NCI-H2029 treated with DMSO at 0.1 percent for 48 hours (cell line): ENCODE measurements at regions not wholly inside any gene's neighbourhood (a gene's known extent, or its start where the extent isn't known, plus 50 kb on each side); places are given as distances from the start of the nearest gene placed in this dataset.

Source experiments
- DNase-seq: peaks from one replicate; lab custom pipeline; 2025; lab: John Stamatoyannopoulos, UW

GRCh38 chr7:96638669-96639068 lies 71.0 kb downstream of the SEM1 start:
- DNase-seq = peak; percentile 17

DNA sequence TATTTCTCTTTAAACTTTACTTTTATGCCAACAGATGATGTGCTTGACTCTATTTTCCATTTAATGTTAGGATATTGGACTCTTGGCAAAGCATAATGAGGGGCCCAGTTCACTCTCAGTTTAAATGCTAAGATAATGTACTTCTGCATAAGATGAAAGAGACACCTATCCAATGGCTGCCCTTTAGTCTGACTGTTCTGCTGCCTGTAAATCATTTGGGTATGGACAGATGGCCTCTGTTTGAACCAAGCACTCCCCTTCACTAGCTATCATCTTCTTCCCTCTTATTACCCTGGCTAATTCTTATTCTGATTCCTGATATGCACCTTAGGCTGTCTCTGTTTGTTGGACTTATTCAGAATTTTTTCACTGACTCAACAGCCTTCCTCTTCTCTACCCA lies 72.1 kb downstream of the SEM1 start:
- DNase-seq = no peak

DNA sequence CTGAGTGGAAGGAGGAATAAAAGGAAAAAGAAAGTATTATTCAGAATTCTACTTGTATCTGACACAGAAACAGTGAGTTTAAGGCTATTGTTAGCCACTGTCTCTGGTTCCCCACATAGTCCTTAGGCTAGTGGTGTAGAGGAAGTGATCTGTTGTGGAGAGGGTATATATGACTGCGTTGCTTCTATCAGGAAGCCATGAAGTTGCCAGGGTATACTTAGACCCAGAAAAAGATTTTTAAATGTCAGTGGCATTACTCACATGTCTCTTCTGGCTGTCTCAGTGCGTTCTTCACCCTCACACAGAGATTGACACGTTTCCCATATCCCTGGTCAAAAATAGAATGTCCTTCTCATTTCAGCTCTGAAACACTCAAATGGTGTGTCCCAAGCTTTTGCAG lies 72.7 kb downstream of the SEM1 start:
- no peak for DNase-seq

DNA sequence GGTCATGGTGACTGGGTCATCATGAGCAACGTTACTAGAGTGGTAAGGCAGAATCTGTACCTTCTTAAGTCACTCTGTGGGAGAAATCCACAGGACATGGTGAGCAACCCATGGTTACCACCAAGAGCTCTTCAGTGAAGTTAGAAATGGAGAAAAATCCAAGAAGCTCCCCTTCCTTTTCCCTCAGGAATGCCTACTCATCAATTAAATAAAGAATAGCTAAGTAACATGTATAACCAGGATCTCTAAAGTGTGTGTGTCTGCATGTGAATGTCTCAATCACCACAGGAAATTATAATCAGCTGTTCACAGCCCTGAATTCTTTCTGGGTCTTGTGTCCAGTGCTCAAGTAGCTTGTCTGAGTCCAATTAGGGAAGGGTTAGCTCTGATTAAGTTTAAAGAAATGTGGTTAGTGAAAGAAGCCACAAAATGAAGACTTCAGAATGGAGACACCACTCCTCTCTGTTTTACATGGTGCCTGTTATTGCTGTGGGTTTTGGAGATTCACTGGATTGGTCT lies 73.2 kb downstream of the SEM1 start:
- DNase-seq = no peak

DNA sequence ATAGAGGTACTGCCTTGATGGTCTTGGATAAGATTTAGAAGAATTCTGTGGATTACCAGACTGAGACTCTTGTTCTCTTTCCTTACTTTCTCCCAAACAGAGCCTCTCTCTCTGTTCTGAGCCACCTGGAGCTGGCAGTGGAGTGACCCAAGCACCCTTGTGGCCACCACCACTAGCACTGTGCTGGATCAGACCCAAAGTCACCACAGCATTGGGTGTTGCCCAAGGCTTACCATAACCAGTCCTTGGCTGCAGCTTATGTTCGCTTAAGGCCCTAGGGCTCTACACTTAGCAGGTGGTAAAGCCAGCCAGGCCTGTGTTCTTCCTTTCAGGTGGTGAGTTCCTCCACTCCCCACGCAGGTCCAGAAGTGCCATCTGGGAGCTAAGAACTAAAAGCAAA lies 79.8 kb downstream of the SEM1 start:
- DNase-seq = peak; percentile 42

GRCh38 chr7:96624954-96625353 lies 84.7 kb downstream of the SEM1 start:
- no peak for DNase-seq

GRCh38 chr7:96621932-96622331 lies 87.7 kb downstream of the SEM1 start:
- DNase-seq = no peak

GRCh38 chr7:96614154-96614867 lies 95.3 kb downstream of the SEM1 start:
- no peak for DNase-seq

GRCh38 chr7:96612034-96612433 lies 97.6 kb downstream of the SEM1 start:
- DNase-seq = no peak

- DNase-seq = no peak
These were observed 104.5 kb downstream of the SEM1 start for GRCh38 chr7:96605045-96605716.

GRCh38 chr7:96599288-96599936 lies 110.2 kb downstream of the SEM1 start:
- DNase-seq = no peak

- DNase-seq = no peak
These were observed 111.2 kb downstream of the SEM1 start for GRCh38 chr7:96598421-96598820.

DNA sequence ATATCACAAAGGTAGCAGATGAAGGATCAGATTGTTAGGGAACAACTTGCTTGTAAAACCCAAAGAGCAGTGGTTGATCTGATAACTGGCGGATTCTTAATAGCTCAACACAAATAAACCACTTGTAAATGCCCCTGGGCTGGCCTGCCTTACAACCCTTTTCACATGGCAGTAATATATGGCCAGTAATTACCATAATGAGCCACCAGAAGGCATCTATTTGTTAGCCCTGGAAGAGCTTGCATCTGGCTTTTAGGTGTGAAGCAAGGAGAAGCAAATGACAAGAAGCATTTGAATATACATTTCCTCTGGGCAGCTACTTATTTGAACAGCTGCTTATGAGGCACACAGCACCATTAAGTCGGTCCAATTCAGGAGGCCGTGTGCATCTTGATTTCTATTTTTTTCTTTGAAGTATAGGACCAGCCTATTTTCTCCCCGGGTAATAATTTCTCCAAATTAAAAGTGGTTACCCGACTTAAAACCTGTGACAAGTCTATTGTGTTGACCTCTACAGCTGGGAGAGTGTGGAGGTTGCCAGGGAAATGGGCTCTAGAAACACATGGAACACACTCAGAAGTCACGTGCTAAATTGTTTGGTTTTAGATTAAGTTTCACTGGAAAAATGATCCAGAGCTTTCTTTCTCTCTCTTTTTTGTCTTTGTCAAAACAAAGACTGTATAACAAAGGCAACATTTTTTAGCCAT lies 113.4 kb downstream of the SEM1 start:
- DNase-seq = peak; percentile 92

GRCh38 chr7:96591900-96592676 lies 117.6 kb downstream of the SEM1 start:
- DNase-seq = no peak

DNA sequence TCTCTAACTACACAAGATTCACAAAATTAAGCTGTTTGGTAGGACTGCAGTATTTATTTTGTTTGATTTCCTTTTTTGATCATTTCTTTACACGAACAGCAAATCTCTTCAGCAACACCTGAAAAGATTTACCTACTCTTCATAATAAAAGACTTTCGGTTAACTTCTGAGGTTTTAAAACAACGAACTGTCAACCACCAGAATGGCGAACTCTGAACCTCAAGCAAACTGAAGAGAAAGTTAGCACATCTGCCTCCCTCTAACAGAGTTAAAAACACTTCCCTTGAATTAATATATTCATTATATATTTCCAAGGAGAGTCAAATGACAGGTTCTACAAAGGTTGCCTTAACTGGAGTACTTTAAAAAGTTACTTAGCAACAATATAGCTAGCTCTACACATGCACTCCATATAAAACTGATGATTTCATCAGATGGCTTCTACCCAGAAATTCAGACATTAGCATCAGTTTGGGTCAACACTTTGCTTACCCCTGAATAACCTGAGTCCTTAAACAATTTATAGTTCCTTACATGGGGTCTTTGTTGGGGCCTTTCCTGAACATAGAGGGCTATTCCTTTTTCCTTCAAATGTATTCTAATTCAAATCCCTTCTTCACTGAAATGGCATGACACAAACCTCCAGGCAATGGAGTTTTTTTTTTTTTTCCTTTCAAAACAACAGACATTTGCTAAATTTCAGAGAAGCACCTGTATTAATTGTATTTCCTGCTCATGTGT lies 118.3 kb downstream of the SEM1 start:
- peak; percentile 25 for DNase-seq

DNA sequence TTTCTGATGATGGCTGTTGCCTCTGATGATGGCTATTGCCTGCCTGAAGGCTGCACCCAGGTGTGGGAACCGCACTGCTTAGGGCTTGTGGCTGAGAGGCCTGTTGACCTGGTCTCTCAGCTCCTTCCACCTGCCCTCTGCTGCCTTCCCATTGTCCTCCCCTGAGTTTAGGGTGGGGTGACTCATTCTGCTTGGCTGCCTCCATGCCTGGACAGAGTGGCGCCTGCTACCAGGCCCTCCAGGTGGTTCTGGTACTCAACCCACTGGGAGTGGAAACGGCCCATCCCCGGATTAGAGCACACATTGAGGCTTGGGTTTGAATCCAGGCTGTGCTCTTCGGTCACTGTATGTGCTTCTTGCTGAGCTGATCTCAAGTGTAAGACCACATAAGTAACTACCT lies 120.6 kb downstream of the SEM1 start:
- DNase-seq = no peak

GRCh38 chr7:96579119-96579518 lies 130.5 kb downstream of the SEM1 start:
- DNase-seq = no peak

GRCh38 chr7:96578606-96579005 lies 131.0 kb downstream of the SEM1 start:
- no peak for DNase-seq

- no peak for DNase-seq
These were observed 146.2 kb downstream of the SEM1 start for GRCh38 chr7:96563409-96563808.

GRCh38 chr7:96562966-96563365 lies 146.7 kb downstream of the SEM1 start:
- no peak for DNase-seq

- DNase-seq = no peak
These were observed 147.2 kb downstream of the SEM1 start for GRCh38 chr7:96562458-96562857.
